LNCaP clone FGC (cell line): ENCODE measurements at regions not wholly inside any gene's neighbourhood (a gene's known extent, or its start where the extent isn't known, plus 50 kb on each side); places are given as distances from the start of the nearest gene placed in this dataset.

Experiments
- DNase-seq: peaks from one replicate; pipeline ENCODE4 v3.0.0-alpha.2; 2011; ENCODE audit warnings: low read depth
- H3K4me3 ChIP-seq: 2 replicates; pipeline ENCODE4 v1.5.1; 2011; ENCODE audit warnings: mild to moderate bottlenecking, low read depth, low read length, control low read depth
- TF ChIP-seq, protein P1 (sequence below): IDR thresholded peaks from 2 replicates; pipeline ENCODE4 v1.5.1; 2012; ENCODE audit warnings: mild to moderate bottlenecking; ENCODE audit not compliant: control insufficient read depth, insufficient read depth; ENCODE audit errors: extremely low read depth

GRCh38 chr4:144504883-144505282, 141.1 kb upstream of the HHIP start:
- no peak for DNase-seq
- TF ChIP-seq, protein P1, sequence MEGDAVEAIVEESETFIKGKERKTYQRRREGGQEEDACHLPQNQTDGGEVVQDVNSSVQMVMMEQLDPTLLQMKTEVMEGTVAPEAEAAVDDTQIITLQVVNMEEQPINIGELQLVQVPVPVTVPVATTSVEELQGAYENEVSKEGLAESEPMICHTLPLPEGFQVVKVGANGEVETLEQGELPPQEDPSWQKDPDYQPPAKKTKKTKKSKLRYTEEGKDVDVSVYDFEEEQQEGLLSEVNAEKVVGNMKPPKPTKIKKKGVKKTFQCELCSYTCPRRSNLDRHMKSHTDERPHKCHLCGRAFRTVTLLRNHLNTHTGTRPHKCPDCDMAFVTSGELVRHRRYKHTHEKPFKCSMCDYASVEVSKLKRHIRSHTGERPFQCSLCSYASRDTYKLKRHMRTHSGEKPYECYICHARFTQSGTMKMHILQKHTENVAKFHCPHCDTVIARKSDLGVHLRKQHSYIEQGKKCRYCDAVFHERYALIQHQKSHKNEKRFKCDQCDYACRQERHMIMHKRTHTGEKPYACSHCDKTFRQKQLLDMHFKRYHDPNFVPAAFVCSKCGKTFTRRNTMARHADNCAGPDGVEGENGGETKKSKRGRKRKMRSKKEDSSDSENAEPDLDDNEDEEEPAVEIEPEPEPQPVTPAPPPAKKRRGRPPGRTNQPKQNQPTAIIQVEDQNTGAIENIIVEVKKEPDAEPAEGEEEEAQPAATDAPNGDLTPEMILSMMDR, result no peak

DNA sequence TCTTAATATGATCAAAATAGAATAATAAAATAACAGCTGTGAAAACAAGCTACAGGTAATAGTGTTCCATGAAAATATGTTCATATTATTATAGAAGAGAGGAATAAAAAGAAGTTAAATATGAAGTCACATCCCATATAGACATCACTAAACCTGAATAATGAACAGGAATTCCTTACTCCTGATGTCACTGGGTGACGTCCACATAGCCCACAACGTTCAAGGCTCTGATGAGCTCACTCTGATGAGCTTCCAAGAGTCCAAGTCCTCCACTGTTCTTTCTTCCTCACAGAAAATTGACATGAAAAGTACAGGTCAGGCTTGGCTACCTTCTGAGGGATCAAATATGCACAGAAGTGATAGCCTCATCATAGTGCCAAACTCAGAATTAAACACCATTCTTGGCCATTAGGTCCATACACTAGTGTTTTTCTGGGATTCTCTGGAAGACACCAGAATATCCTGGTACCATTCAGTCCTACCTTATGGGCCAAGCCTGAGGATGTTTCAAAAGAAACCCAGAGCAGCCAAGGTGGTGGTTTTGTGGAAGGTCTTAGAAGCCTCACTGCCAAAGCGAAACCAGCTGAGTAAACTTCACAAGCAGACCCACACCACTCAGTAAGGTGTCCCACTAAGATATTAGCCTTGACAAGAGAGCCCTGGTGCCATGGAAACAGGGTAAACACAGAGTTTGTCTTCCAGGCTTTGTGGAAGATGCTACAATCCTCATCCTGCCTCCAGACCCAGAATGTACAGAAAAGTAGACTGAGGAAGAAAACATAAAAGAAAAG, 138.4 kb upstream of the HHIP start:
- DNase-seq, result no peak
- TF ChIP-seq, protein P1, result no peak
- H3K4me3 ChIP-seq, result no peak overlapping the region

More at GRCh38 chr4:144504883-144505282, 141.1 kb upstream of the HHIP start:
- no peak overlapping the region for H3K4me3 ChIP-seq

DNA sequence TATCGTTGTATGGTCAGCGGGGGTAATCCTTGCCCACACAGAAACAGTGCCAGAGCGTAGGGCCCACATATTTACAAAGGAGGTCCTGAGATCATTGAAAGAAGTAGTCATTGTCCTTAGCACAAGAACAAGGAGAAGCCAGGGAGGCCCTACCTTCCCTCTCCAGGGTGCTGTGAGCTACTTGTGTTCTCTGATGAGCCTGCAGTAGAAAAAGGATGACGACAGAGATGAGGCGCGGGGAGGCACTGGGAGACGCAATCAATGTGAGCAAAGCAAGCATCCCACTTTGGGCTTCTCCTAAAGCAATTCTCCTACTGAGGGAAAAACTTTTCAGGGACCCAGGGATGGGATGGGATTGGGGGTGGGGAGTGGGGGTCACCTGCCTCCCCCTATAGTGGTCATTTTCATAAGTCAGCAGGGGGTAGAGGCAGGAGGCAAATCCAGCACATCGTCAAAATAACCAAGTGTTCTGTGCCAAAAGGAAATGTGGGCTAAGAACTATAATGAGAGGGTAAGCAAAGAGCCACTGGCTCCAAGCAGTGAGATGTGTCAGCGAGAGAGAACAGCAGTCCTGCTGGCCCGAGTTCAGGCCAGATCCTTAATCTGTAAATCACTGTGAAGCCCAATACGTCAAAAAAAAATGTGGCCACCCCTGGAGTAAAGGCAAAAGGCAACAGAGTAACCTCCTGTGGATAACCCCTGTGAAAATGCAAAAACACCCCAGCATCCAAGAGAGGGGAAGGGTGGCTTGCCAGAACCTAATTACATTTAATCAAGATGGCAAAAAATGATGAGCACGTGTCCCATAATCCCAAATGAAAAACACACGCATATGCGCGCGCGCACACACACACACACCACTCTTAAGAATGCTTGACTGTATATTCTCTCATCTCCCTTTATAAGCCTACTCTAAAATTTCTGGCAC, 136.6 kb upstream of the HHIP start:
- TF ChIP-seq, protein P1, result no peak
- no peak overlapping the region for H3K4me3 ChIP-seq
- no peak for DNase-seq

- TF ChIP-seq, protein P1, result no peak
- H3K4me3 ChIP-seq, result no peak overlapping the region
- DNase-seq, result no peak
Measured at GRCh38 chr4:144514736-144515135, 131.2 kb upstream of the HHIP start.

GRCh38 chr4:144518181-144518895, 127.6 kb upstream of the HHIP start:
- no peak overlapping the region for H3K4me3 ChIP-seq
- DNase-seq, result no peak
- TF ChIP-seq, protein P1, result no peak

- DNase-seq, result no peak
- H3K4me3 ChIP-seq, result no peak overlapping the region
- TF ChIP-seq, protein P1, result no peak
Measured at GRCh38 chr4:144531841-144532240, 114.1 kb upstream of the HHIP start.
